ENCODE measurements at regions not wholly inside any gene's neighbourhood (a gene's known extent, or its start where the extent isn't known, plus 50 kb on each side); places are given as distances from the start of the nearest gene placed in this dataset.

- no peak for TF ChIP-seq EP300 (IDR thresholded peaks at IDR 0.05; ENCODE audit: borderline replicate concordance)
- TF ChIP-seq FOXM1 (IDR thresholded peaks at IDR 0.05; ENCODE audit: borderline replicate concordance, low read depth) = no peak
- TF ChIP-seq RAD21 (IDR thresholded peaks at IDR 0.05; ENCODE audit: low read depth) = no peak
- TF ChIP-seq MAX (IDR thresholded peaks at IDR 0.05) = no peak
- TF ChIP-seq YY1 (IDR thresholded peaks at IDR 0.05; ENCODE audit: low read depth) = no peak
- TF ChIP-seq CEBPB (IDR thresholded peaks at IDR 0.05) = no peak
- TF ChIP-seq TEAD4 (IDR thresholded peaks at IDR 0.05) = no peak
- no peak for TF ChIP-seq REST (IDR thresholded peaks at IDR 0.05; ENCODE audit: low read depth)
- no peak for TF ChIP-seq TAF1 (IDR thresholded peaks at IDR 0.05; ENCODE audit: low read depth)
- no peak for TF ChIP-seq USF1 (IDR thresholded peaks at IDR 0.05)
- no peak for TF ChIP-seq EGR1 (IDR thresholded peaks at IDR 0.05)
- no peak for TF ChIP-seq CREB1 (IDR thresholded peaks at IDR 0.05; ENCODE audit: low read depth)
- TF ChIP-seq NFIC (IDR thresholded peaks at IDR 0.05) = no peak
These were observed 572.5 kb downstream of the MAGEB5 start for GRCh38 chrX:26788402-26788998.

Measured in Ishikawa (cell line).